B cell (primary cell): ENCODE measurements at regions not wholly inside any gene's neighbourhood (a gene's known extent, or its start where the extent isn't known, plus 50 kb on each side); places are given as distances from the start of the nearest gene placed in this dataset.

Source experiments
- EZH2 ChIP-seq: IDR thresholded peaks from 2 replicates; pipeline ENCODE4 v1.6.1; 2012; ENCODE audit warnings: borderline replicate concordance, low read depth, mild to moderate bottlenecking, moderate library complexity, low read length; ENCODE audit not compliant: insufficient read depth, poor library complexity, severe bottlenecking
- TF ChIP-seq, protein P1 (sequence below): fragments of 200-600 bp; IDR thresholded peaks from one replicate; pipeline ENCODE4 v1.8.0; 2022; ENCODE audit warnings: antibody characterized with exemption, mild to moderate bottlenecking

DNA sequence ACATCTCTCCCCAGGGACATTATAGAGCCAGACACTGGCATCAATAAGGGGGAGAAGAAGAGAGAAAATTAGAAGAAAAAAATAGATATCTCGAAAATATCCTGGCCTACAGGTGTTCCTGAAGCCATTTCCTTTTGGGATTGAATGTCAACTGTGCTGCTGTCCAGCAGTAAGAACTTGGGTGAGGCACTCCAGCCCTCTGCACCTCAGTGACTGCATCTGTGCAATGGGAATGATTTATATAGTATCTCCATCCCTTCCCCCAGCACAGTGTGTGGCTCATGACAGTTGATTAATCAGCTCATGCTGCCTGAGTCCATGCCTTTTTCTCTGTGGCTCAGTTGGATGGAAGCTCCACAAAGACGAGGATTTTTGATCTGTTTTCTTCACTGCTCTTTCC lies 74.1 kb upstream of the TINAGL1 start:
- TF ChIP-seq, protein P1, sequence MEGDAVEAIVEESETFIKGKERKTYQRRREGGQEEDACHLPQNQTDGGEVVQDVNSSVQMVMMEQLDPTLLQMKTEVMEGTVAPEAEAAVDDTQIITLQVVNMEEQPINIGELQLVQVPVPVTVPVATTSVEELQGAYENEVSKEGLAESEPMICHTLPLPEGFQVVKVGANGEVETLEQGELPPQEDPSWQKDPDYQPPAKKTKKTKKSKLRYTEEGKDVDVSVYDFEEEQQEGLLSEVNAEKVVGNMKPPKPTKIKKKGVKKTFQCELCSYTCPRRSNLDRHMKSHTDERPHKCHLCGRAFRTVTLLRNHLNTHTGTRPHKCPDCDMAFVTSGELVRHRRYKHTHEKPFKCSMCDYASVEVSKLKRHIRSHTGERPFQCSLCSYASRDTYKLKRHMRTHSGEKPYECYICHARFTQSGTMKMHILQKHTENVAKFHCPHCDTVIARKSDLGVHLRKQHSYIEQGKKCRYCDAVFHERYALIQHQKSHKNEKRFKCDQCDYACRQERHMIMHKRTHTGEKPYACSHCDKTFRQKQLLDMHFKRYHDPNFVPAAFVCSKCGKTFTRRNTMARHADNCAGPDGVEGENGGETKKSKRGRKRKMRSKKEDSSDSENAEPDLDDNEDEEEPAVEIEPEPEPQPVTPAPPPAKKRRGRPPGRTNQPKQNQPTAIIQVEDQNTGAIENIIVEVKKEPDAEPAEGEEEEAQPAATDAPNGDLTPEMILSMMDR, result no peak
- no peak for TF ChIP-seq EZH2
